Activated CD4-positive, alpha-beta T cell treated with anti-CD3 and anti-CD28 coated beads for 36 hours (primary cell): ENCODE measurements at regions not wholly inside any gene's neighbourhood (a gene's known extent, or its start where the extent isn't known, plus 50 kb on each side); places are given as distances from the start of the nearest gene placed in this dataset.

Source experiments
- ATAC-seq: fragments of 200-7000 bp; cut with Tn5 transposase; one replicate; pipeline ENCODE4 v1.10.0; 2021; ENCODE audit warnings: mild to moderate bottlenecking, moderate library complexity
- CTCF ChIA-PET: fragments of 350-600 bp; sonication (Branson Sonifier 250); formaldehyde crosslinking; loops from one replicate; lab custom pipeline; 2021; ENCODE audit warnings: antibody characterized with exemption; lab: Charles Lee
- POLR2A ChIA-PET: fragments of 350-600 bp; sonication (Branson Sonifier 250); formaldehyde crosslinking; loops from one replicate; lab custom pipeline; 2021; ENCODE audit warnings: antibody characterized with exemption, inconsistent platforms; lab: Charles Lee
- DNase-seq: peaks from one replicate; pipeline ENCODE4 v3.0.0-alpha.2; 2020
- H3K27ac Mint-ChIP-seq: one replicate; pipeline ENCODE4 v1.8.0; 2021; ENCODE audit warnings: mixed read lengths
- H3K27me3 Mint-ChIP-seq: one replicate; pipeline ENCODE4 v1.8.0; 2021; ENCODE audit warnings: mixed read lengths
- H3K36me3 Mint-ChIP-seq: one replicate; pipeline ENCODE4 v1.8.0; 2021; ENCODE audit warnings: low read depth, mixed read lengths
- H3K4me1 Mint-ChIP-seq: one replicate; pipeline ENCODE4 v1.8.0; 2021; ENCODE audit warnings: mixed read lengths
- H3K4me3 Mint-ChIP-seq: one replicate; pipeline ENCODE4 v1.8.0; 2021; ENCODE audit warnings: mild to moderate bottlenecking, moderate library complexity, mixed read lengths
- H3K9me3 Mint-ChIP-seq: one replicate; pipeline ENCODE4 v1.8.0; 2021; ENCODE audit warnings: low read depth, mixed read lengths
- intact Hi-C, 2 experiments: fragments of 100-400 bp; cut with DNase I in 1 of 2; cut with micrococcal nuclease in 1 of 2; formaldehyde crosslinking; loops; one replicate each; pipeline versions ENCODE4 v1.14.2 to v1.15.1; 2022 to 2024; cut with DNase I, micrococcal nuclease

- no peaks in the 10 kb centered on the region for H3K4me1 Mint-ChIP-seq
- POLR2A ChIA-PET: no interaction called here
- peaks cover 3% of the 10 kb centered on the region for H3K9me3 Mint-ChIP-seq
- intact Hi-C loops: no loop called here
- no peaks in the 10 kb centered on the region for H3K36me3 Mint-ChIP-seq
- no peak overlapping the region for H3K27ac Mint-ChIP-seq
- CTCF ChIA-PET: interaction anchor here (0.5 kb wide), 1 partner anchor 187 kb away, joined by 3 read pairs; no protein-coding TSS in a partner anchor
- no peak overlapping the region for H3K4me3 Mint-ChIP-seq
- H3K27me3 Mint-ChIP-seq: no peaks in the 10 kb centered on the region
- DNase-seq: no peak
- no peak for ATAC-seq
These were observed 65.9 kb upstream of the MEOX2 start for GRCh38 chr7:15752377-15752776.

DNA sequence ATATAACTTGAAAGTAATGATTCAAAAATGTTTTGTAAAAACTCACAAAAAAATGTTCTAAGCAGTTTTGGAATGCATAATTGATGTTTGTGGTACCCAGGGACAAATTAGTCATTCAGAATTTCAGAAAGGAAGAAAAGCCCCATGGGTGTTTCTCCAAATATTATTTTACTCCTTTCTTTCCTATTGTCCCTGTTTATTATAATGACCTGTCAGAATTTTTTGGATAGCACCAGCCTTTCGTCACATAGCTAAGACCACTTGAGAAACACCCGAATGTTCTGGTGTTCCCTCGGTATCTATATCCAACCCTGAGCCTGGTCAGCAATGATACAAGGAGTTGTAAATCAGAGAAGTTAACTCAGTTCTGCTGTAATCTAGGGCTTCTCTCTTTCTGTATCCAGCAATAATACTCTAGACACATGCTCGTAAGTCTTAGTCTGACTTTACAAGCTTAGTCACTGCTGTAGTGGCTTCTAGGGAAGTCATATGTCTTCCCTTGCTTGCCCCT is 64.8 kb upstream of the MEOX2 start:
- DNase-seq (no peak), ATAC-seq (no peak)
- H3K27me3 Mint-ChIP-seq: no peaks in the 10 kb centered on the region
- ChIA-PET CTCF (no interaction called here), POLR2A (no interaction called here)
- H3K4me1 Mint-ChIP-seq: no peaks in the 10 kb centered on the region
- no peak overlapping the region for H3K27ac Mint-ChIP-seq
- no peaks in the 10 kb centered on the region for H3K9me3 Mint-ChIP-seq
- no peaks in the 10 kb centered on the region for H3K36me3 Mint-ChIP-seq
- intact Hi-C loops: no loop called here
- H3K4me3 Mint-ChIP-seq: no peak overlapping the region

DNA sequence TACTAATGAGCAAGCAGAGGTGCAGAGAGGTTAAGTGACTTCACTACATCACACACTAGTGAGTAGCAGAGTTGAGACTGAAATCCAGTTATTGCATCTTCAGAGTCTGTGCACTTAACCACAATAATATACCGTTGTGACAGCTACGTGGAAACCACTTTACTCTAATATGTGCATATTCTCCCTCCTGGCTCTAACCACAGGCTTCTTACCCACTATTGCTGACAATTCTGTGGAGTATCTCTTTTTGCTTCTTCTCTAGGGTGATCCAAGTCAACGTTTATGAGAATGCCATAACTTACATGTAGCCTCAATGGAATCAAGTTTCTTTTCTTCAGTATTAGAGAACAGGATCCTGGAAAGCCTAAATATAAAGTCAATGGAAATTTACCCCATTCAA is 64.2 kb upstream of the MEOX2 start:
- ATAC-seq: no peak
- intact Hi-C loops: no loop called here
- no peaks in the 10 kb centered on the region for H3K27me3 Mint-ChIP-seq

GRCh38 chr7:15749631-15750030 is 63.1 kb upstream of the MEOX2 start:
- Mint-ChIP-seq H3K4me3 (no peak overlapping the region), H3K27me3 (no peaks in the 10 kb centered on the region), H3K9me3 (no peaks in the 10 kb centered on the region), H3K27ac (no peak overlapping the region), H3K36me3 (no peaks in the 10 kb centered on the region), H3K4me1 (no peaks in the 10 kb centered on the region)
- CTCF ChIA-PET: no interaction called here
- intact Hi-C loops: no loop called here
- POLR2A ChIA-PET: no interaction called here
- DNase-seq: no peak
- no peak for ATAC-seq

More for the DNA sequence above, 64.2 kb upstream of the MEOX2 start:
- Mint-ChIP-seq H3K4me3 (no peak overlapping the region), H3K27ac (no peak overlapping the region), H3K4me1 (no peaks in the 10 kb centered on the region), H3K36me3 (no peaks in the 10 kb centered on the region), H3K9me3 (no peaks in the 10 kb centered on the region)
- no peak for DNase-seq
- ChIA-PET POLR2A (no interaction called here), CTCF (no interaction called here)

- no peaks in the 10 kb centered on the region for H3K36me3 Mint-ChIP-seq
- no peaks in the 10 kb centered on the region for H3K9me3 Mint-ChIP-seq
- intact Hi-C loops: no loop called here
These were observed 61.2 kb upstream of the MEOX2 start for GRCh38 chr7:15747712-15748111.

DNA sequence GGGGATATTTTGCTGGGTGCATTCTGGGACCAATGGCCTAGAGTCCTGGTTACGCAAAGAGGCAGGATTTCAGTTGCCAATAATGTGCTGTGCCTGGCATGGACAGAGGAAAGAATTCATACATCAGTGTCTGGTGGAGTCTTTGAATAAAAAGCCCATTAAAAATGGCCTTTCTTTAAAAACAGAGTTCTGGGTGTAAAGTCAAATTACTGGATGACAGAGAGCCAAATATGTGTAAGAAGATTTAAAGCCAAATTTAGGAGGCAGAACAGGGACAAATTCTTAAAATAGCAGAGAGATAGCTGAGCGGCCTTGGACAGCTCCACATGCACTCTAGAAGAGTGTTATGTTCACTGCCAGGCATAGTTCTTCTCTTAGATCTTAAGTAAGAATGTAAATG is 60.8 kb upstream of the MEOX2 start:
- ChIA-PET CTCF (no interaction called here), POLR2A (no interaction called here)
- Mint-ChIP-seq H3K4me1 (no peaks in the 10 kb centered on the region), H3K36me3 (no peaks in the 10 kb centered on the region), H3K27ac (no peak overlapping the region), H3K4me3 (no peak overlapping the region), H3K9me3 (no peaks in the 10 kb centered on the region), H3K27me3 (no peaks in the 10 kb centered on the region)
- ATAC-seq: no peak
- intact Hi-C loops: no loop called here
- DNase-seq: no peak

More at GRCh38 chr7:15747712-15748111, 61.2 kb upstream of the MEOX2 start:
- no peak for ATAC-seq
- DNase-seq: no peak
- Mint-ChIP-seq H3K4me1 (no peaks in the 10 kb centered on the region), H3K27me3 (no peaks in the 10 kb centered on the region), H3K4me3 (no peak overlapping the region), H3K27ac (no peak overlapping the region)
- ChIA-PET CTCF (no interaction called here), POLR2A (no interaction called here)

- no peaks in the 10 kb centered on the region for H3K9me3 Mint-ChIP-seq
- H3K27ac Mint-ChIP-seq: no peak overlapping the region
- no peaks in the 10 kb centered on the region for H3K36me3 Mint-ChIP-seq
- no peak for DNase-seq
- H3K27me3 Mint-ChIP-seq: no peaks in the 10 kb centered on the region
- intact Hi-C loops: no loop called here
- CTCF ChIA-PET: no interaction called here
- no peak for ATAC-seq
- POLR2A ChIA-PET: no interaction called here
- no peaks in the 10 kb centered on the region for H3K4me1 Mint-ChIP-seq
- no peak overlapping the region for H3K4me3 Mint-ChIP-seq
These were observed 57.5 kb upstream of the MEOX2 start for GRCh38 chr7:15743926-15744480.

DNA sequence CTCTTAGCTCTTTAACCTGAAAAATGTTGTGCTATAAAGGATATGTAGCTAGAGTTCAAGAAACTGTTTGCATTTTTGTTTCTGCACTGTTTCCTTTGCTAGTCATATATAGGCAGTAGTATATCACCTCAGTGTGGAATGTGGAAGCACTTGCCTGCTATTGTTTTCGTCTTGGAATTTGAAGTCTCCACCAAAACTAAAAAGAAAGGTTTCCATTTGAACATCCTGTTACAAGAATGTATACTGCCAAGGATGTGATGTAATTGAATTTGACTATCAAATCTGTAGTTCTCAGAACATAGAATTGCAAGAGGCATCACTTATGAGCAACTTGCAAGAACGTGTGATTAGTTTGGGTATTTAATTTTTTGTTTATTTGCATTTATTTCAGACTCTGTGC is 51.1 kb upstream of the MEOX2 start:
- intact Hi-C loops: no loop called here
- Mint-ChIP-seq H3K4me1 (no peaks in the 10 kb centered on the region), H3K27me3 (no peaks in the 10 kb centered on the region), H3K27ac (no peak overlapping the region), H3K4me3 (no peak overlapping the region), H3K36me3 (no peaks in the 10 kb centered on the region), H3K9me3 (no peaks in the 10 kb centered on the region)
- ChIA-PET POLR2A (no interaction called here), CTCF (interaction anchor here (0.6 to 1.2 kb wide), 3 partner anchors 11 to 1721 kb away, joined by 3 to 5 read pairs (median 3); no protein-coding TSS in a partner anchor)
- no peak for DNase-seq
- ATAC-seq: no peak
